DOHH2 (cell line): ENCODE measurements at regions not wholly inside any gene's neighbourhood (a gene's known extent, or its start where the extent isn't known, plus 50 kb on each side); places are given as distances from the start of the nearest gene placed in this dataset.

Experiments
- H3F3A ChIP-seq: fragments of 200-600 bp; sonication (generic), shearing (Covaris generic); 2 replicates; pipeline ENCODE4 v1.6.0; 2016; ENCODE audit warnings: antibody characterized with exemption, mild to moderate bottlenecking; ENCODE audit not compliant: control insufficient read depth, insufficient read depth
- H3K27ac ChIP-seq: fragments of 200-600 bp; sonication (generic); 2 replicates; pipeline ENCODE4 v1.5.1; 2014; ENCODE audit warnings: low read depth, mild to moderate bottlenecking, low read length, moderate library complexity
- H3K27me3 ChIP-seq: fragments of 200-600 bp; sonication (generic); 2 replicates; pipeline ENCODE4 v1.6.1; 2014; ENCODE audit warnings: mild to moderate bottlenecking, low read length, mixed read lengths; ENCODE audit not compliant: control insufficient read depth
- H3K36me3 ChIP-seq: fragments of 200-600 bp; sonication (generic); 2 replicates; pipeline ENCODE4 v1.6.1; 2014; ENCODE audit warnings: mild to moderate bottlenecking, low read length, moderate library complexity, mixed read lengths; ENCODE audit not compliant: control insufficient read depth
- H3K4me1 ChIP-seq: fragments of 200-600 bp; sonication (generic); 2 replicates; pipeline ENCODE4 v1.6.1; 2014; ENCODE audit warnings: mild to moderate bottlenecking, low read length, mixed read lengths; ENCODE audit not compliant: control insufficient read depth
- H3K4me2 ChIP-seq: fragments of 200-600 bp; sonication (generic); 2 replicates; pipeline ENCODE4 v1.6.0; 2014; ENCODE audit warnings: mild to moderate bottlenecking, low read length, moderate library complexity
- H3K4me3 ChIP-seq: fragments of 200-600 bp; sonication (generic); 2 replicates; pipeline ENCODE4 v1.5.1; 2014; ENCODE audit warnings: mild to moderate bottlenecking, low read length, mixed read lengths
- H3K79me2 ChIP-seq: fragments of 200-600 bp; sonication (generic); 2 replicates; pipeline ENCODE4 v1.6.1; 2014; ENCODE audit warnings: mild to moderate bottlenecking, low read length, mixed read lengths; ENCODE audit not compliant: control insufficient read depth
- H3K9me2 ChIP-seq: fragments of 200-600 bp; sonication (generic); replicated peaks from 2 replicates; pipeline ENCODE4 v1.6.1; 2014; ENCODE audit warnings: mild to moderate bottlenecking, low read length, mixed read lengths; ENCODE audit not compliant: control insufficient read depth
- H3K9me3 ChIP-seq: fragments of 200-600 bp; sonication (generic); 2 replicates; pipeline ENCODE4 v1.6.1; 2014; ENCODE audit warnings: antibody characterized with exemption, low read length, mixed read lengths; ENCODE audit not compliant: control insufficient read depth, insufficient read depth
- H4K20me1 ChIP-seq: fragments of 200-600 bp; sonication (generic); 2 replicates; pipeline ENCODE4 v1.6.0; 2014; ENCODE audit warnings: low read depth, mild to moderate bottlenecking, antibody characterized with exemption, low read length, moderate library complexity; ENCODE audit not compliant: control insufficient read depth, insufficient read depth
- CTCF ChIP-seq: fragments of 200-600 bp; sonication (generic); IDR thresholded peaks from one replicate; pipeline ENCODE4 v1.5.1; 2014; ENCODE audit warnings: antibody characterized with exemption, mild to moderate bottlenecking, low read depth, low read length; ENCODE audit not compliant: poor library complexity, severe bottlenecking
- EZH2phosphoT487 ChIP-seq: fragments of 200-600 bp; sonication (generic); IDR thresholded peaks from 2 replicates; pipeline ENCODE4 v1.6.1; 2017; ENCODE audit warnings: borderline replicate concordance, mild to moderate bottlenecking, antibody characterized with exemption, low read length, moderate library complexity, mixed read lengths

GRCh38 chr20:60078351-60079250, 120.4 kb downstream of the CDH26 start:
- no peak overlapping the region for H3K4me3 ChIP-seq
- no peaks in the 10 kb centered on the region for H3K27me3 ChIP-seq

GRCh38 chr20:60080401-60080800, 122.2 kb downstream of the CDH26 start:
- H3K4me2 ChIP-seq, result no peak overlapping the region
- no peaks in the 10 kb centered on the region for H3F3A ChIP-seq
- H4K20me1 ChIP-seq, result no peaks in the 10 kb centered on the region
- no peaks in the 10 kb centered on the region for H3K9me2 ChIP-seq
- H3K27me3 ChIP-seq, result no peaks in the 10 kb centered on the region
- H3K9me3 ChIP-seq, result no peaks in the 10 kb centered on the region
- H3K4me3 ChIP-seq, result no peak overlapping the region
- no peak overlapping the region for H3K27ac ChIP-seq
- TF ChIP-seq CTCF (no peak), EZH2phosphoT487 (no peak)
- no peaks in the 10 kb centered on the region for H3K4me1 ChIP-seq
- no peaks in the 10 kb centered on the region for H3K36me3 ChIP-seq
- no peaks in the 10 kb centered on the region for H3K79me2 ChIP-seq

More at GRCh38 chr20:60078351-60079250, 120.4 kb downstream of the CDH26 start:
- Histone ChIP-seq H3K36me3 (no peaks in the 10 kb centered on the region), H4K20me1 (no peaks in the 10 kb centered on the region), H3K27ac (no peak overlapping the region), H3K9me2 (no peaks in the 10 kb centered on the region), H3K79me2 (no peaks in the 10 kb centered on the region), H3K4me1 (no peaks in the 10 kb centered on the region), H3K9me3 (no peaks in the 10 kb centered on the region), H3K4me2 (no peak overlapping the region), H3F3A (no peaks in the 10 kb centered on the region)
- no peak for TF ChIP-seq CTCF
- TF ChIP-seq EZH2phosphoT487, result no peak

- H3K27me3 ChIP-seq, result peaks cover 3% of the 10 kb centered on the region; the same call in 1 of the 2 replicates
- TF ChIP-seq CTCF, result no peak
- TF ChIP-seq EZH2phosphoT487, result no peak
- no peaks in the 10 kb centered on the region for H3K79me2 ChIP-seq
- no peak overlapping the region for H3K4me2 ChIP-seq
- no peak overlapping the region for H3K4me3 ChIP-seq
- no peaks in the 10 kb centered on the region for H3K9me3 ChIP-seq
- no peaks in the 10 kb centered on the region for H3F3A ChIP-seq
- no peaks in the 10 kb centered on the region for H3K36me3 ChIP-seq
- no peaks in the 10 kb centered on the region for H3K4me1 ChIP-seq
- no peak overlapping the region for H3K27ac ChIP-seq
- H3K9me2 ChIP-seq, result no peaks in the 10 kb centered on the region
- H4K20me1 ChIP-seq, result no peaks in the 10 kb centered on the region
Observed at GRCh38 chr20:60085551-60086132, 127.4 kb downstream of the CDH26 start.
